HEK293 (cell line): ENCODE measurements at regions not wholly inside any gene's neighbourhood (a gene's known extent, or its start where the extent isn't known, plus 50 kb on each side); places are given as distances from the start of the nearest gene placed in this dataset.

Source experiments
- TSHZ1 ChIP-seq: fragments of 450-650 bp; formaldehyde crosslinking; IDR thresholded peaks from 2 replicates; pipeline ENCODE4 v1.5.1; 2016; ENCODE audit warnings: missing biosample characterization, missing genetic modification characterization, borderline replicate concordance
- ZNF157 ChIP-seq: fragments of 450-650 bp; formaldehyde crosslinking; IDR thresholded peaks from 2 replicates; pipeline ENCODE4 v1.5.1; 2016; ENCODE audit warnings: missing biosample characterization, missing genetic modification characterization
- ZNF19 ChIP-seq: fragments of 450-650 bp; formaldehyde crosslinking; IDR thresholded peaks from 2 replicates; pipeline ENCODE4; 2016; ENCODE audit warnings: missing biosample characterization, missing genetic modification characterization, low read depth
- ZNF311 ChIP-seq: fragments of 450-650 bp; formaldehyde crosslinking; IDR thresholded peaks from 2 replicates; pipeline ENCODE4 v1.5.1; 2017; ENCODE audit warnings: missing biosample characterization, missing genetic modification characterization, borderline replicate concordance
- TF ChIP-seq, protein P1 (sequence below): fragments of 450-650 bp; formaldehyde crosslinking; IDR thresholded peaks from 2 replicates; pipeline ENCODE4 v1.5.1; 2016; ENCODE audit warnings: missing biosample characterization, missing genetic modification characterization
- TF ChIP-seq, protein P2 (sequence below): IDR thresholded peaks from 2 replicates; pipeline ENCODE4 v1.6.1; 2011; ENCODE audit warnings: mild to moderate bottlenecking, low read depth, low read length, borderline replicate concordance

GRCh38 chr13:61107989-61108388, 307.7 kb downstream of the PCDH20 start:
- no peak for TF ChIP-seq TSHZ1 (tag by site-specific recombination)
- TF ChIP-seq ZNF157: no peak
- TF ChIP-seq, protein P1, sequence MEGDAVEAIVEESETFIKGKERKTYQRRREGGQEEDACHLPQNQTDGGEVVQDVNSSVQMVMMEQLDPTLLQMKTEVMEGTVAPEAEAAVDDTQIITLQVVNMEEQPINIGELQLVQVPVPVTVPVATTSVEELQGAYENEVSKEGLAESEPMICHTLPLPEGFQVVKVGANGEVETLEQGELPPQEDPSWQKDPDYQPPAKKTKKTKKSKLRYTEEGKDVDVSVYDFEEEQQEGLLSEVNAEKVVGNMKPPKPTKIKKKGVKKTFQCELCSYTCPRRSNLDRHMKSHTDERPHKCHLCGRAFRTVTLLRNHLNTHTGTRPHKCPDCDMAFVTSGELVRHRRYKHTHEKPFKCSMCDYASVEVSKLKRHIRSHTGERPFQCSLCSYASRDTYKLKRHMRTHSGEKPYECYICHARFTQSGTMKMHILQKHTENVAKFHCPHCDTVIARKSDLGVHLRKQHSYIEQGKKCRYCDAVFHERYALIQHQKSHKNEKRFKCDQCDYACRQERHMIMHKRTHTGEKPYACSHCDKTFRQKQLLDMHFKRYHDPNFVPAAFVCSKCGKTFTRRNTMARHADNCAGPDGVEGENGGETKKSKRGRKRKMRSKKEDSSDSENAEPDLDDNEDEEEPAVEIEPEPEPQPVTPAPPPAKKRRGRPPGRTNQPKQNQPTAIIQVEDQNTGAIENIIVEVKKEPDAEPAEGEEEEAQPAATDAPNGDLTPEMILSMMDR (tag by site-specific recombination): no peak
- TF ChIP-seq ZNF311 (tag by site-specific recombination): no peak
- TF ChIP-seq ZNF19 (tag by site-specific recombination): no peak
- TF ChIP-seq, protein P2, sequence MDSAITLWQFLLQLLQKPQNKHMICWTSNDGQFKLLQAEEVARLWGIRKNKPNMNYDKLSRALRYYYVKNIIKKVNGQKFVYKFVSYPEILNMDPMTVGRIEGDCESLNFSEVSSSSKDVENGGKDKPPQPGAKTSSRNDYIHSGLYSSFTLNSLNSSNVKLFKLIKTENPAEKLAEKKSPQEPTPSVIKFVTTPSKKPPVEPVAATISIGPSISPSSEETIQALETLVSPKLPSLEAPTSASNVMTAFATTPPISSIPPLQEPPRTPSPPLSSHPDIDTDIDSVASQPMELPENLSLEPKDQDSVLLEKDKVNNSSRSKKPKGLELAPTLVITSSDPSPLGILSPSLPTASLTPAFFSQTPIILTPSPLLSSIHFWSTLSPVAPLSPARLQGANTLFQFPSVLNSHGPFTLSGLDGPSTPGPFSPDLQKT: no peak
